ENCODE measurements at regions not wholly inside any gene's neighbourhood (a gene's known extent, or its start where the extent isn't known, plus 50 kb on each side); places are given as distances from the start of the nearest gene placed in this dataset.

DNA sequence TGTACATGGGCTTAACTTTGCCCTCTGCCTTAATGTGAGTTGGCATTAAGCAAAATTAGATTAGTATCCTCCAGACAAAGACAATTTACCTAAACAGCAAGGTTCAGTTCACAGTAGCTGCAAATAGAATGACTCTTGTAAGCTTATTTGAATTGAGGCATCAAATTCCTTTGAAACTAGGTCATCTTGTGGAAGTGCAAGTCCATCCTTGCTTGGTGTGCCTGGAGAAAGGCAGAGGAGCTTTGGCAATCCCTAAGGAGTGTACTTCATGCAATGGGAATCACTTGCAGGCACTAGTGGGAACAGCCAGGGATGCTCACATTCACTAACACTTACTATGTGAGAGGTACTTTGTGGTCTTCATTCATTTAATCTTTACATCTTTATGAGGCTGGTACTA lies 118.3 kb downstream of the DRD1 start:
- H3K36me3 ChIP-seq (ENCODE audit: control insufficient read depth in 1 of 2, insufficient read depth in 2 of 2, low read length in 2 of 2): no peaks in the 10 kb centered on the region
- H3K4me1 ChIP-seq (ENCODE audit: control insufficient read depth in 1 of 2, insufficient read depth in 2 of 2, low read length in 2 of 2): no peaks in the 10 kb centered on the region
- H3K27ac ChIP-seq (ENCODE audit: low read length): no peak overlapping the region
- H3K27me3 ChIP-seq (ENCODE audit: low read depth, low read length): no peaks in the 10 kb centered on the region
- H3K4me3 ChIP-seq (ENCODE audit: low read depth in 1 of 2, low read length in 2 of 2): no peak overlapping the region
- no peaks in the 10 kb centered on the region for H3K9me3 ChIP-seq (ENCODE audit: control insufficient read depth in 1 of 2, low read length in 2 of 2)

- Histone ChIP-seq H3K27ac (ENCODE audit: low read length) (no peak overlapping the region), H3K4me3 (ENCODE audit: low read depth in 1 of 2, low read length in 2 of 2) (no peak overlapping the region), H3K27me3 (ENCODE audit: low read depth, low read length) (no peaks in the 10 kb centered on the region), H3K9me3 (ENCODE audit: control insufficient read depth in 1 of 2, low read length in 2 of 2) (no peaks in the 10 kb centered on the region), H3K36me3 (ENCODE audit: control insufficient read depth in 1 of 2, insufficient read depth in 2 of 2, low read length in 2 of 2) (no peaks in the 10 kb centered on the region), H3K4me1 (ENCODE audit: control insufficient read depth in 1 of 2, insufficient read depth in 2 of 2, low read length in 2 of 2) (no peaks in the 10 kb centered on the region)
Observed at GRCh38 chr5:175321927-175322532, 122.0 kb downstream of the DRD1 start.

GRCh38 chr5:175319199-175319598 lies 124.8 kb downstream of the DRD1 start:
- Histone ChIP-seq H3K36me3 (ENCODE audit: control insufficient read depth in 1 of 2, insufficient read depth in 2 of 2, low read length in 2 of 2) (no peaks in the 10 kb centered on the region), H3K27ac (ENCODE audit: low read length) (no peak overlapping the region), H3K4me3 (ENCODE audit: low read depth in 1 of 2, low read length in 2 of 2) (no peak overlapping the region), H3K9me3 (ENCODE audit: control insufficient read depth in 1 of 2, low read length in 2 of 2) (no peaks in the 10 kb centered on the region), H3K27me3 (ENCODE audit: low read depth, low read length) (no peaks in the 10 kb centered on the region), H3K4me1 (ENCODE audit: control insufficient read depth in 1 of 2, insufficient read depth in 2 of 2, low read length in 2 of 2) (no peaks in the 10 kb centered on the region)

DNA sequence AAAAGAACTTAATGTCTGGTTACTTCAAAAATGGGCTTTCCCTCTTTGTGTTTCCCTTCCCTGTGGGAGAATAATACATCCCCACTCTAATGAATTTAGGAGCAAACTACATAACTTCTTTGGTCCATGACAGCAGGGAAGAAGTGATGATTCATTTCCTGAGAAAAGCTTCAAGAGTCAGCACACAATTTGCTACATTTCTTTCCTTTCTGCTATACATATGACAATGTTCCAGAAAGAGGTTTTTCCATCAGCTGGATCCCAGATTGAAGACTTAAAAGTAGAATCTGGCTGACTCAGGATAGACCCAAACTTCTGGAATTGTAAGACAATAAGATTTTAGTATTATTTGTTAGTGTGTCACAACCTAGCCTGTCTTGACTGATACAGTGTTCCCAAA lies 126.1 kb downstream of the DRD1 start:
- Histone ChIP-seq H3K27me3 (ENCODE audit: low read depth, low read length) (no peaks in the 10 kb centered on the region), H3K27ac (ENCODE audit: low read length) (no peak overlapping the region)

DNA sequence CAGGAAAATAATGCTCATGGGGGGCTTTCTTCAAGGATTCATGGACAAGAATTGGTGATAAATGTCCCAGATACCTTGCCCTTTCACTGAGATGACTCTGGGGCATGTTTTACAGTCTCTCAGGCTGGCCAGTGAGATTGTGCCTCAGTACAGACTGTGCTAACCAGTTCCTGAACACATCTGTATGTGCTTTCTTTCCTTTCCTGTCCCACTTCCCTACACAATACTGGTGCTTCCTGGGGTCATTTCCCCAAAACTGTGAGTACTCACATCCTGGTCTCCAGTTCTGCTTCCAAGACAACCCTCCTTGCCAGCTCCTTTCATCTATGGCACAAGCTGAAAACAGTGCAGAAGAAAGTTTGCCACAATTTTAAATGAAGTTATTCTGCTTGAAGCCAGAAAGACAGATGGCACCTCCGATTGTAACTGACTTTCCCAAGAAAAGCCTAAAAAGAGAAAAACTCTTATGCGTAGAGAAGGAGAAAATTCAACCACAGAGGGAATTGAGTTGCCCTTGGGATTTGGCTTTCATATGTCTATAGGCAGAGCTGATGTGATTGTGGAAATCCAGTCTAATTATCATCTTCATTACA lies 134.7 kb downstream of the DRD1 start:
- Histone ChIP-seq H3K27ac (ENCODE audit: low read length) (no peak overlapping the region), H3K9me3 (ENCODE audit: control insufficient read depth in 1 of 2, low read length in 2 of 2) (peaks cover 0 to 8% of the 10 kb centered on the region in 2 donors), H3K27me3 (ENCODE audit: low read depth, low read length) (no peaks in the 10 kb centered on the region), H3K4me1 (ENCODE audit: control insufficient read depth in 1 of 2, insufficient read depth in 2 of 2, low read length in 2 of 2) (no peaks in the 10 kb centered on the region), H3K36me3 (ENCODE audit: control insufficient read depth in 1 of 2, insufficient read depth in 2 of 2, low read length in 2 of 2) (no peaks in the 10 kb centered on the region), H3K4me3 (ENCODE audit: low read depth in 1 of 2, low read length in 2 of 2) (no peak overlapping the region)

More for the DNA sequence above, 126.1 kb downstream of the DRD1 start:
- no peaks in the 10 kb centered on the region for H3K36me3 ChIP-seq (ENCODE audit: control insufficient read depth in 1 of 2, insufficient read depth in 2 of 2, low read length in 2 of 2)
- no peak overlapping the region for H3K4me3 ChIP-seq (ENCODE audit: low read depth in 1 of 2, low read length in 2 of 2)
- no peaks in the 10 kb centered on the region for H3K9me3 ChIP-seq (ENCODE audit: control insufficient read depth in 1 of 2, low read length in 2 of 2)
- no peaks in the 10 kb centered on the region for H3K4me1 ChIP-seq (ENCODE audit: control insufficient read depth in 1 of 2, insufficient read depth in 2 of 2, low read length in 2 of 2)

DNA sequence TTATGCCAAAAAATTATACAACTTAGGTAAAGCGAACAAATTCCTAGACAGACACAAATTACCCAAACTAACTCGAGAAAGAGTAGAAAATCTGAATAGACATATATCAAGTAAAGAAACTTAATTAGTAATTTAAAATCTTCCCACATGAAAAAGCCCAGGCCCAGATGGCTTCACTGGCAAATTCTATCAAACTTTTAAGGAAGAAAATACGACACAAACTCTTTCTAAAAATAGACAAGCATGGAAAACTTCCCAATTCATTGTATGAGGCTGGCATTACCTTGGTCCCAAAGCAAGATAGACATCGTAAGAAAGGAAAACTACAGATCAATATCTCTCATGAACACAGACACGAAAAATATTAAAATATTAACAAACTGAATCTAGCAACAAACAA lies 135.3 kb downstream of the DRD1 start:
- Histone ChIP-seq H3K36me3 (ENCODE audit: control insufficient read depth in 1 of 2, insufficient read depth in 2 of 2, low read length in 2 of 2) (no peaks in the 10 kb centered on the region), H3K27ac (ENCODE audit: low read length) (no peak overlapping the region), H3K4me3 (ENCODE audit: low read depth in 1 of 2, low read length in 2 of 2) (no peak overlapping the region), H3K4me1 (ENCODE audit: control insufficient read depth in 1 of 2, insufficient read depth in 2 of 2, low read length in 2 of 2) (no peaks in the 10 kb centered on the region), H3K9me3 (ENCODE audit: control insufficient read depth in 1 of 2, low read length in 2 of 2) (peaks cover 0 to 12% of the 10 kb centered on the region in 2 donors), H3K27me3 (ENCODE audit: low read depth, low read length) (no peaks in the 10 kb centered on the region)

DNA sequence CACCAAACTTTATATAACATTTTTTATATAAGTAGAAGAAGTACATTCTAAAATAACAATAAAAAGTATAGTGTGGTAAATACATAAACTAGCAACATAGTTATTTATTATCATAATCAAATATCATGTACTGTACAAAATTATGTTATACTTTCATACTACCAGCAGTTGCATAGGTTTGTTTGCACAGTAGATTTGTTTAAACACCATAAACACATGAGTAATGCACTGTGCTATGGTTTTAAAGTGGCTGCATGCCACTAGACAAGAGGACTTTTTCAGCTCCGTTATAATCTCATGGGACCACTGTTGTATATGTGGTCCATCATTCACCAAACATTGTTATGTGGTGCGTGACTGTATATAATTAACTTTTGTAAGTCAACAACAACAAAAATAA lies 137.6 kb downstream of the DRD1 start:
- Histone ChIP-seq H3K4me1 (ENCODE audit: control insufficient read depth in 1 of 2, insufficient read depth in 2 of 2, low read length in 2 of 2) (no peaks in the 10 kb centered on the region), H3K36me3 (ENCODE audit: control insufficient read depth in 1 of 2, insufficient read depth in 2 of 2, low read length in 2 of 2) (no peaks in the 10 kb centered on the region), H3K27ac (ENCODE audit: low read length) (no peak overlapping the region), H3K9me3 (ENCODE audit: control insufficient read depth in 1 of 2, low read length in 2 of 2) (peaks cover 0 to 12% of the 10 kb centered on the region in 2 donors), H3K4me3 (ENCODE audit: low read depth in 1 of 2, low read length in 2 of 2) (no peak overlapping the region), H3K27me3 (ENCODE audit: low read depth, low read length) (no peaks in the 10 kb centered on the region)

DNA sequence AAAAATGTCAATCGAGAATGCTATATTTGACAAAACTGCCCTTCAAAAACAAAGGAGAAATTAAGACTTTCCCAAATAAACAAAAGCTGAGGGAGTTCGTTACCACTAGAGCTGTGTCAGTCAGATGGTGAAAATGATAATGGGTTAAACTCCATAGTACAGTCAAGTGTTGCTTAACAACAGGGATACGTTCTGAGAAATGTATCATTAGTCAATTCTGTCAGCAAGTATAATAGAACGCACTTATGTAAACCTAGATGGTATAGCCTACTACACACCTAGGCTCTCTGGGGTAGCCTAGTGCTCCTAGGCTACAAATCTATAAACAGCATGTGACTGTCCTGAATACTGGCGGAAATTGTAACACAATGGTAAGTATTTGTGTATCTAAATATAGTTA lies 138.7 kb downstream of the DRD1 start:
- Histone ChIP-seq H3K27me3 (ENCODE audit: low read depth, low read length) (no peaks in the 10 kb centered on the region), H3K4me1 (ENCODE audit: control insufficient read depth in 1 of 2, insufficient read depth in 2 of 2, low read length in 2 of 2) (no peaks in the 10 kb centered on the region), H3K4me3 (ENCODE audit: low read depth in 1 of 2, low read length in 2 of 2) (no peak overlapping the region), H3K36me3 (ENCODE audit: control insufficient read depth in 1 of 2, insufficient read depth in 2 of 2, low read length in 2 of 2) (no peaks in the 10 kb centered on the region), H3K9me3 (ENCODE audit: control insufficient read depth in 1 of 2, low read length in 2 of 2) (peaks cover 0 to 12% of the 10 kb centered on the region in 2 donors), H3K27ac (ENCODE audit: low read length) (no peak overlapping the region)

DNA sequence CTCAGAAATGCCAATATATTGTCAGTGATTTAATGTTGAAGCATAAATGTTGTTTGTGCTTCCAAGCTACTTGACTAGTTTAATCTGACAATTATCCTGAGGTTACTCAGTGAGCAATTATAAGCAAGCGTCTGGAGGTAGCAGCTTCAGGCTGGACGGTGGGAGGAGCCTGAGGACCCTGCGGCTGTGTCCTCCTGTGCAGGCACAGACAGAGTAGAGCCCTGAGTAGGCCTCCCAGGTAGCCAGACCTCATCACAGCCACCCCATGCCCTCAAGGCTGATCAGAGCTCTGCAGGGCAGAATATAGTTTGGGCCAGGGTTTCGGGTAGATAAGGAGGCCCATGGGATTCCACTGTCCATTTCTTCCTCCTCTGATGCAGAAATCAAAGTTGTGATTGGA lies 153.6 kb downstream of the DRD1 start:
- Histone ChIP-seq H3K27me3 (ENCODE audit: low read depth, low read length) (no peaks in the 10 kb centered on the region), H3K9me3 (ENCODE audit: control insufficient read depth in 1 of 2, low read length in 2 of 2) (peaks cover 0 to 8% of the 10 kb centered on the region in 2 donors), H3K36me3 (ENCODE audit: control insufficient read depth in 1 of 2, insufficient read depth in 2 of 2, low read length in 2 of 2) (no peaks in the 10 kb centered on the region), H3K27ac (ENCODE audit: low read length) (no peak overlapping the region), H3K4me1 (ENCODE audit: control insufficient read depth in 1 of 2, insufficient read depth in 2 of 2, low read length in 2 of 2) (no peaks in the 10 kb centered on the region), H3K4me3 (ENCODE audit: low read depth in 1 of 2, low read length in 2 of 2) (no peak overlapping the region)

DNA sequence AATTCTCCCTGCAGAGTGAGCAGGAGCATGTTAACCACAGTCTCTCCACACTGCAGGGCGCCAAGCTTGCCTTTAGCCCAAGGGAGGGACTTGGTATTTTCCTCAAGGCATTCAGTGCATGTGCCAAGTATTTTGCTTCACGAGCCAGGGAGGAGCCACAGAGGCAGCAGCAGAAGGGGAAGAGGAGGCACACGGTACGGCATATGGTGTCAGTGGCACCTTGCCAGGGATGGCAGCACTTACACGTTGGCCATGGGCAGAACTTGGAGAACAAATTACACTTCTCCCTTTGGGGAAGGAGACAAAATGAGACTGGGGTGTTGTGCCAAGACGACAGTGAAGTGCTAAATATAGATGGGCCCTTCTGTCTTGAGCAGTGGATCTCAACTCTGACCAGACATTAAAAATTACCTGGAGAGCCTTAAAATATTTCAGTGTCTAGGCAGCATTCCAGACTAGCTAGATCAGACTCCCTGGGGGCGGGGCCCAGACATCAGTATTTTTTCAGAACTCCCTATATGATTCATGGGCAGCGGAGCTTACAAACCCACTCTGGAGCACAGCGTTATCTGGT lies 155.8 kb downstream of the DRD1 start:
- H3K9me3 ChIP-seq (ENCODE audit: control insufficient read depth in 1 of 2, low read length in 2 of 2): no peaks in the 10 kb centered on the region
- H3K4me3 ChIP-seq (ENCODE audit: low read depth in 1 of 2, low read length in 2 of 2): no peak overlapping the region
- no peaks in the 10 kb centered on the region for H3K4me1 ChIP-seq (ENCODE audit: control insufficient read depth in 1 of 2, insufficient read depth in 2 of 2, low read length in 2 of 2)
- H3K36me3 ChIP-seq (ENCODE audit: control insufficient read depth in 1 of 2, insufficient read depth in 2 of 2, low read length in 2 of 2): no peaks in the 10 kb centered on the region
- no peak overlapping the region for H3K27ac ChIP-seq (ENCODE audit: low read length)
- no peaks in the 10 kb centered on the region for H3K27me3 ChIP-seq (ENCODE audit: low read depth, low read length)

DNA sequence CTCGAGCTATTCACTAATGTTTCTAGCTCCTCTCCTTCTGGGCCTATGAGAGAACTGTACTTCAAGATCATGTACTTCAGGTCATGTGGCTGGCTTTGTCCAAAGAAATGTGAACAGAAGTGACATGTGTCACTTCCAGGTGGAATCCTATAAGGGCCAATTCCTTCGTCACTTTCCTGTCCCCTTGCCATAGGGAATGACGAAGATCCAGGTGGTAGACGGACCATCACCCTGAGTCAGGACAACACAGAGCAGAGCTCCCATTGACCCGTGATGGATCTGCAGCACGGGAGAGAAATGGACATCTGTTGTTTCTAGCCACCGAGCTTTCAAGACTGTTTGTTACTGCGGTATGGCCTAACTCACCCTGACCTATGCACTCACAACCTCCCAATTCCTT lies 157.0 kb downstream of the DRD1 start:
- Histone ChIP-seq H3K4me3 (ENCODE audit: low read depth in 1 of 2, low read length in 2 of 2) (no peak overlapping the region), H3K4me1 (ENCODE audit: control insufficient read depth in 1 of 2, insufficient read depth in 2 of 2, low read length in 2 of 2) (no peaks in the 10 kb centered on the region), H3K27ac (ENCODE audit: low read length) (no peak overlapping the region), H3K36me3 (ENCODE audit: control insufficient read depth in 1 of 2, insufficient read depth in 2 of 2, low read length in 2 of 2) (no peaks in the 10 kb centered on the region), H3K27me3 (ENCODE audit: low read depth, low read length) (no peaks in the 10 kb centered on the region), H3K9me3 (ENCODE audit: control insufficient read depth in 1 of 2, low read length in 2 of 2) (no peaks in the 10 kb centered on the region)

DNA sequence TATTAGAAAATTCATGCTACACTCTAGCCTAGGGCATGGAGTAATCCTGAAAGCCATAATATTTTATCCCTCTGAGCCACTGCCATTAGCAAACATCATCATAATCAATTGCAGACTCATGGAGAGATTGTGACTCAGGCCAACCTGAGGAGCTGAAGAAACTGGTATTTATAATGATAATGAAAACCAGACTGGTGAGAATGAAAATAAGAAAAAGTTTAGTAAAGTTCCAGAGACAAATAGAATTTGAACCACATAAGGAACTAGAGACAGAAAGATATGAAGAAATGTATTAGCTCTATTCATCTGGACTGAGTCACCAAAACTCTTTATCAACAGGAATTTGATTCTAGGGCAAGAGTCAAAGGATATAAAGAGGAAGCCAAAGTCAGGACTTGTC lies 158.7 kb downstream of the DRD1 start:
- Histone ChIP-seq H3K9me3 (ENCODE audit: control insufficient read depth in 1 of 2, low read length in 2 of 2) (no peaks in the 10 kb centered on the region), H3K4me1 (ENCODE audit: control insufficient read depth in 1 of 2, insufficient read depth in 2 of 2, low read length in 2 of 2) (no peaks in the 10 kb centered on the region), H3K36me3 (ENCODE audit: control insufficient read depth in 1 of 2, insufficient read depth in 2 of 2, low read length in 2 of 2) (no peaks in the 10 kb centered on the region), H3K27me3 (ENCODE audit: low read depth, low read length) (no peaks in the 10 kb centered on the region), H3K27ac (ENCODE audit: low read length) (no peak overlapping the region), H3K4me3 (ENCODE audit: low read depth in 1 of 2, low read length in 2 of 2) (no peak overlapping the region)
